GM18517 (cell line): ENCODE measurements at regions not wholly inside any gene's neighbourhood (a gene's known extent, or its start where the extent isn't known, plus 50 kb on each side); places are given as distances from the start of the nearest gene placed in this dataset.

Experiments used
- ATAC-seq: cut with Tn5 transposase; IDR thresholded peaks from one replicate; pipeline ENCODE4 v1.9.1; 2021; ENCODE audit warnings: mild to moderate bottlenecking, moderate library complexity; ENCODE audit not compliant: unreplicated experiment

DNA sequence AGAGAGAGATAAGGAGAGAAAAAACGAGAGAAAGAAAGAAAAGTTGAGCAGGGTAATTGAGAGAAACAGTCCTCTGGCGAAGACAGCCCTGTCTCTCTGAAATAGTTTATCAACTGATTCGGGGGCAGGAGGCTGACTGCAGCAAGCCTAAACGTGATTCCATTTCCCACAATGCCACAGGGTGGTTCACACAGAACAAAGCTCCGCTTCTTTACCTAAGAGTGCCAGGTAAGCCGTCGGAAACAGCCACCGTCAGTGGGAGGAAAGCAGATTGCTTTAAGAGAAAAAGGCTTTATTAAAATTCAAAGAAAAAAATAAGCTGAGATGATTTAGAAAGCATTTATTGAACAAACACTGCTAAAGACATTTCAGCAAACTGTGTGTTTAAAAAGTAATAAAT is 271.4 kb upstream of the POU3F3 start:
- ATAC-seq: no peak

DNA sequence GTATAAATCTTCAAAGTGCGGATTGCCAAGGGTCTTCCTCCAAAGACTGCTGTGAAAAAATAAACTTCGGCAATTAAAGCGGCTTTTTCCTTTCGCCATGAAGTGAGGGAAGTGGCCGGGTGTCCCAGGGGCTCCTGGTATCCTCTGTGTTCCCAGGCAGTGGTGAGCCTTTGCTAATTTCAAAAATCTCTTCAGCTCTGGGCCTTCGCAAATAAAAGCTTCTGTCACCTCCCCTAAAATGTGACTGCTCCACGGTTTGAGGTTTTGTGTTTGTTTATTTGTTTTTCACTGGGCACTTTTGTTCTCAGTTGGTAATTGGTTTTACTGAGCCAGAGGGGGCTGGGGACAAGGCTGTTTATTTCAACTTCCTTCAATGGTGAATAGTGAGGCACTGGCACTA is 270.1 kb upstream of the POU3F3 start:
- ATAC-seq: no peak

DNA sequence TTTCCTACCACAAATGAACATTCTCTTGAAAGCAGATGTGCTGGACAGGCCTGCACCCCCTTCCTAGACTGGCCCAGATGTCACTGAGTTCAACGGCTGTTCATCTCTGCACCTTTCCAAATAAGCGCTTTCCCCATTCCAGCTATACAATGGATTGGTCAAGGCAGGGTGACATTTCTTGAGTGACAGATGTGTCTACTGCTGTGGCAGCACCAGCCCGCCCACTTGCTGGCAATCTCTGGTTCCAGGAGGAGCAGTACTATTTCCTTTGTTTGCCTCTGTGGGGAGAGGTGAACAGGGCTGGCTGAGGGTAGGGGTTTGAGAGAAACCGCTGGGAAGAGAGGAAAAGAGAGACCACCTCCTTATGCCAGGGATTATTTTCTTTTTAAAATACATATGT is 269.5 kb upstream of the POU3F3 start:
- ATAC-seq: no peak

DNA sequence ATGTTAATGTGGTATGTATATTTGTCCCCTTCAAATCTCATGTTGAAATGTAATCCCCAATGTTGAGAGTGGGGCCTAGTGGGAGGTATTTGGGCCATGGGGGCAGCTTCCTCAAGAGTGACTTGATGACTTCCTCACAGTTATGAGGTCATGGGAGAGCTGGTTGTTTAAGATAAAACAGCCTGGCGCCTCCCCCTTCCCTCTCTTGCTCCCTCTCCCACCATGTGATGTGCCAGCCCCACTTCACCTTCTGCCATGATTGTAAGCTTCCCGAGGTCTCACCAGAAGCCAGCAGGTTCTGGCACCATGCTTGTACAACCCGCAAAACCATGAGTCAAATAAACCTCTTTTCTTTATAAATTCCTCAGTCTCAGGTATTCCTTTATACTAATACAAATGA is 258.3 kb upstream of the POU3F3 start:
- no peak for ATAC-seq

DNA sequence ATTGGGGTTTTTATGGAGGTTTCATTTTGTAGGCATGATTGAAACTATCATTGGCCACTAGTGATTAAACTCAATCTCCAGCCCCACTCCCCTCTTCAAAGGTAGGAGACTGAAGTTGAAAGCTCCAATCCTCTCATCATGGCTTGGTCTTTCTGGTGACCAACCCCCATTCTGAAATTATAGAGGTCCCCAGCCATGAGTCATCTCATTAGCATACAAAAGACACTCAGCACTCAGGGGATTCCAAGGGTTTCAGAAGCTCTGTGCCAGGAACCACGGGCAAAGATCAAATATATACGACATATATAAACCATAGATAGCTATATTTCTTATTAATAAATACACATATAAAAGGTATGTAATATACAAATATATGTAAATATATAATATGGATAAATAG is 256.0 kb upstream of the POU3F3 start:
- no peak for ATAC-seq

DNA sequence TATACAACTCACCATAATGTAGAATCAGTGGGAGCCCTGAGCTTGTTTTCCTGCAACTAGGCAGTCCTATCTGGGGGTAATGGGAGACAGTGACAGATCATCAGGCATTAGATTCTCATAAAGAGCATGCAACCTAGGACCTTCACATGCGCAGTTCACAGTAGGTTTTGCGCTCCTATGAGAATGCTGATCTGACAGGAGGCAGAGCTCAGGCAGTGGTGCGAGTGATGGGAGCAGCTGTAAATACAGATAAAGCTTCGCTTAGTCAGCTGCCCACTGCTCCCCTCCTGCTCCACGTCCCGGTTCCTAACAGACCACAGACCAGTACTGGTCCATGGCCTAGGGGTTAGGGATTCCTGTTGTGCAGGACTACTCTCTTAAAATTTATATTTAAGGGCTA is 255.3 kb upstream of the POU3F3 start:
- ATAC-seq: no peak

DNA sequence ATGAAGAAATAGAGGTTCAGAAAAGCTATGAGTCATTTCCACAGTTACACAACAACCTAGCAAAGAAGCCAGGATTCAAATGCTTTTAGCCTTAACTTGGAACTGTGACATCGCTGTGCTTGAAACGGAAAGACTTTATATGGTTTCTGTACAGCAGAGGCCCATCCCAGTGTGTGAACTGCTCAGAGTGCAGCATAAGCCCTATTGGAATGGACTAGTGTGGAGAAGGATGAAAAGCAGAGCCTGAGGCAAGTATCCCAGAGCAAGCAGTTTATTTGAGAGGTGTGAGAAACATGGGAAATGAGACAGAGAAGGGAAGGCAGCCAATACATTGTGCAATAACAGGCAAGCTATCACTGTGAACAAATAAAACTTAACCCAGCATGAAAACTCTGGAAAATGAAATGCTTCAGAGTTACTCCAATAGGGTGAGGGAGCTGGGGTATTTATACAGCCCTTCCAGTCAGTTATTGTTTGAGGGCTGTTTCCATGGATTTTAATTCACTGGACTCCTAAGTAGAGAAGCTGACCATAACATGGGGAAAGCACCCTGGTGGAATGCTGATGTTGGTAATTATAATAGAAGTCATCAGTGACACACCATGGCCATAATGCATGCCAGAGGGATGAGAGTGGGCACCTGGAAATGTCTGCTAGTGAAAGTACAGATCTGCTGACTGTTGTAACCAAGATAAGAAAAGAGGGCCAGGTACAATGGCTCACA is 254.0 kb upstream of the POU3F3 start:
- ATAC-seq: no peak

DNA sequence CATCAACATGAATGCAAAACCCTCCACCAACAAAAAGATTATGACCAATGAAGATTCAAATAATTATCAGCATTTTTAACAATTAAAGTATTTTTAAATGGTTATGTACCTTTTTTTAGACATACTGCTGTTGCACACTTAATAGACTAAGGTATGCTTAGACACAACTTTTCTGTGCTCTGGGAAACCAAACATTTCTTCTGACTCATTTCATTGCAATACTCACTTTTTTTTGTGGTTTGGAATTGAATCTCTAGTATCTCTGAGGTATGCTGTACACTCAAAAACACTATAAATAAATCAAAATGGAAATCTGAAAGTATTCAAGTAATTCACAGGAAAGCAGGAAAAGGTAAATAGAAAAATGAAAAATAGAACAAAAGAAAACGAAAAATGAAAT is 247.9 kb upstream of the POU3F3 start:
- ATAC-seq: no peak

DNA sequence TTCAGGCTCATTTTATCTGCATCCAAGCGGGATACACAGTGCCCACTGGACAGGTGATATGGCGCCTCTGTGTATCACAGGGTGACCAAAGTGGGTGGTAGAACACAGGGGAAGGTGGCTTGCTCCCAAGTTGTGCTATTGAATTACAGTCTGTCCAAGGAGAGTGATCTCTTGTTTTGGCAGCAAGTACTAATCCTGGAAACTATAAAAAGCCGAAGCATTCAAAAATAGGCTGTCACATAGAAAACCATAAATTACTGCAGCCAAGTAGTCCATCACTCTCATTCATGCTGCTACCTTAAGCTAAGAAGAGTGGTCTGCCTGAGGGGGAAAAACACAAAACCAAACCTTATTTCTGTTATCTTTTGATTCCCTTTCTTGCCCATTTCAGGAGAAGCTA is 237.1 kb upstream of the POU3F3 start:
- no peak for ATAC-seq

DNA sequence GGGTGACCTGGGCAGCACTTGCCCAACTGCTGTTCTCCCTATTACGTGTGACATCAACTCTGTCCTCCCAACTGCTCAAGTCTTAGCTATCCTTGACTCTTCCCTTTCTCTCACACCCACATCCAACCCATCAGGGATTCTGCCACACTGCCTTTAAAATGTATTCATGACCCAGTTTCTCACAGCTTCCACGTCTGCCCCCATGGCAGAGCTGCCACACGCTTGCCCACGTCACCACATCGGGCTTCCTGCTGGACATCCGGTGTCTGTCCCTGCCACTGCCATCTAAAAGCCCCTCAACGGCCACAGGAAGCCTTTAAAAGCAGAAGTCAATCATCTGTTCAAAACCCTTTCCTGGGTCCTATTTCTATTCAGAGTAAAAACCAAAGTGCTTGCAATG is 233.1 kb upstream of the POU3F3 start:
- ATAC-seq: no peak

DNA sequence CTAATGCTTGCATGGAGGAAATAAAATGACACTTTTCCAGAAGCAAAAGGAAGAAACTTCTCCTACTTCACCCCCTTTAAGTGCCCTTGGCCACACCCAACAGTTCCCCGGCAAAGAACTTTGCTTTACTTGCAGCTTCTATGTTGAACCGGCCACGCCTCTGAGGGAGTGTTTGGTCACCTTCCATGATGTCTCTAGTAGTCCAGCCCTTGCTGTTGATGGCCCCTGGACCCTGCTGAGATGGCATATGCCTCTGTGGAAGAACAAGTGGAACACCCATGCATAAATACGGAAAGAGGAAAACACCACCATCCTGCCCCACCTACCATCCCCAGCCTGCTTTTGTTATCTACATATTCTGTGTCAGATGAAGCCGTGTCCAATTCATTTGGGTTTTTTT is 218.3 kb upstream of the POU3F3 start:
- ATAC-seq: no peak

DNA sequence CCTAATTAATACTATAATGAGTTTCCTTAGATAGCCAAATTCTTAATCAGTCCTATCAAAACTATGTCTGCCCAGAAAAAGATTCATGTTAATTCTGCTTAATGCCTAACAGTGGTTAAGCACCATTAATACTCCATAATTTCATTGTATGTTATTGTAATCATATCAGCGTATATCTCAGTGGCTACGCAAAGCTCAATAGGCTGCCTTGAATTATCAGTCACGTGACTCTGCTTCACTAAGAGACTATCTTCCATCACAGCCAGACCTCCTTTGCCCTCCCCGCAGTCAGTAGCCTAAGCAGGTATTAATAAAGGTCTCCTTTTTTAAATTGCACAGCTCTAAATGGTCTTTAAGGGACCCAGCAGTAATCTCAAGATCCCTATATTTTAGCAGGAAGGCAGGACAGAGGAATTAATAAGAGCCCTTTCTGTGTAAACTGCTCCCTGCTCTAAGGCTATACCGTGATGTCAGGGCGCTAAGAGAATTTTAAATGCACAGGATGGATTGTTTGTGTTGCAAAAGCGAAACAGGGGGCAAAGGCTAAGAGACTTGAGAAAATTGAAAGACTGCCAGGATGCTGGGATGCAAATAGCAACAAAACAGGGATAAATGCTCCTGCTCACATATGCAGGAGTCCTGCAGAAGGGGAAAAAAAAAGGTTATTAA is 215.6 kb upstream of the POU3F3 start:
- no peak for ATAC-seq

DNA sequence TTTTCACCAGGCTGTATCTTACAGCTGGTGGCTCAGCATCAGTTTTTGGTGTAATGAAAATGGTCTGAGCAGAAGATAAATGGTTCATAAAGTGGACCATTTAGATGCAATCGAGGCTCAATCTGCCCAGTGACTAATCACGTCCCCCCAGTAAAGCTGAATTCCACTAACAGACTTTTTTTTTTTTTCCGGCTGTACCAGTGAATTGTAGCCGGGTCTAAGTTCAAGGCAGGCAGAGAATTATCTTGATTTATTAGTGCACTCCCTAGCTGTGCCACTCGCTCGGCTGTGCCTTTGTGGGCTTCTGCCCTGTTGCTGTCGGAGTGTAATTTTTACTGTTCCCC is 215.1 kb upstream of the POU3F3 start:
- ATAC-seq: no peak

DNA sequence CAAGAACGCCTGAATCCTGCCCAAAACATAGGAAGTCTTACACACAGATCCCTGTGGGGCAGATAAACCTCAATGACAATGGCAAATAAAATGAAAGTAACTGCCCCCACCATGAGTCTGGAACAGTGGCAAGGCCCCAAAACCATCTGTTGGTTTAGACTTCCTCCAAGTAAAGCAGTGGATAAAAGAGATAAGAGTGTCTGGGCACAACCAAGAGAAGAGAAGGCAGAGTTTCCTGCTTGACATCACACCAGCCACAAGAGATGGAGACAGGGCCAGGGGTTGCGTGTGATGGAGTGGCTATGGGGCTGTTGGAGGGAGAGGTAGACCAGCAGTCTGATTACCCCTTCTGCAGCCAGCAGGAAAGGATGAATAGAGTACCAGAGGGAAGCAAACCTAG is 212.1 kb upstream of the POU3F3 start:
- ATAC-seq: no peak

DNA sequence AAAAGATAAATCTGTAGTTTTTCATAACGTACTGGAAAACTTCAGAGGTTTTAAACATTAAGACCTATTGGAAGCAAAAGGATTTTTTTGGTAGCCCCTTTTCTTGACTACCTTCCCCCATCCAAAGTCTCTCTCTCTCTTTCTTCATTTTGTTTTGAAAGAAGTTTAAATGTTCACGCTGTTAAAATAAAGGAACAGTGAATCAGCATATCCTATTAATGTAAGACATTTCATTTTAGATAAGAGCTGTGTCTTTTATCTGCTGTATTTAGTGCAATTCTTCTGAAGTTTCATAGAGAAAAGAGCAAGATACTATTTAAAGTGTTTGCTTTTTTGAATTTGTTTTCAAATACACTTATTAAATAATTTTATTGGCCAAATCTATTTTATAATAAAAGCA is 205.5 kb upstream of the POU3F3 start:
- no peak for ATAC-seq

DNA sequence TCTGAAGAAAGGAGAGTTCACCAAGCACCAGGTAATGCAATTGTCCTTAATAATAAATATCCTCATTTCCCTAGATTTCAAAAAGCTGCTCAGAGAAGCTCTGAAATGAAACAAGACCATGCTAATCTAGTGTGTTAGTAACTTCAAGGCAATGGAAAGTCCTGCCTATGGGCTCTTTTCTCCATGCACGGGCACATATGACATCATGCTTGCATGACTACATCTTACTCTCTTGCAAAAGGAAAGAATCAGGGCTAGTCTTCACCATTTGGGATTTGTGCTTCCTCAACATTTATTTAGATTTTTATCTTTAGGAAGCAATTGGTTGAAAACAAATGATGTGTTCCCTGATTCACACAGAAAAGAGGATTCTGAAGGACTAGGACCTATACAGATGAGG is 204.0 kb upstream of the POU3F3 start:
- ATAC-seq: no peak

DNA sequence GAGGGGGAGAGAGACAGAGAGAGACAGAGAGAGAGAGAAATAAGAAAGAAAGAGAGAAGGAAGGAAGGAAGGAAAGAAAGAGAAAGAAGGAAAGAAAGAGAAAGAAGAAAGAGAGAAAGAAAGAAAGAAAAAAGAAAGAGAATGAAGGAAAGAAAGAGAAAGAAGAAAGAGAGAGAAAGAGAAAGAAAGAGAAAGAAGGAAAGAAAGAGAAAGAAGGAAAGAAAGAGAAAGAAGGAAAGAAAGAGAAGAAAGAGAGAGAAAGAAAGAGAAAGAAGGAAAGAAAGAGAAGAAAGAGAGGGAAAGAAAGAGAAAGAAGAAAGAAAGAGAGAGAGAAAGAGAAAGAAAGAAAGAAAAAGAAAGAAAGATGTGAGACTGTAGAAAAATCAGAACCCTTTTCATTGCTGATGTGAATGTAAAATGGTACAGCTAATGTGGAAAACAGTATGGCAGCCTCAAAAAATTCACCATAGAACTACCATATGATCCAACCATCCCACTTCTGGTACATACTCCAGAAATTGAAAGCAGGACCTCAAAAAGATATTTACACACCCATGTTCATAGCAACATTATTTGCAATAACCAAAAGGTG is 203.4 kb upstream of the POU3F3 start:
- no peak for ATAC-seq

DNA sequence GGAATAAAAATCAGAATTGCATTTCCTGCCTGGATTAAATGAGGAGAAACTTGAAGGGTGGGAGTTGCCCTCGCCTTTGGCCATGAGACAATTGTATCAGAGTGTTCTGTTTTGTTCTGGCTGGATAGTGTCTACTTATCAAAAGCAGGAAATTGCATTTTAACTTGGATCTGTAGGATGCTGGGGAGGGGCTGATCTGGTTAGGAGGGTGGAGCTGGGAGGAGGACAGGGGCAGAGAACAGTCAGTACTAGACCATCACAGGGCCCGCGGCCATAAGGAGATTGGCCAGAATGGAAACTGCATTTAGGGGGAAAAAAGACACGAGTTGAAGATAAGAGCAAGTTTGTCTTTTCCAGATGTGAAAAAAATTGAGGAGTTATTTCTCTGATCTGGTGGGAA is 199.1 kb upstream of the POU3F3 start:
- no peak for ATAC-seq

DNA sequence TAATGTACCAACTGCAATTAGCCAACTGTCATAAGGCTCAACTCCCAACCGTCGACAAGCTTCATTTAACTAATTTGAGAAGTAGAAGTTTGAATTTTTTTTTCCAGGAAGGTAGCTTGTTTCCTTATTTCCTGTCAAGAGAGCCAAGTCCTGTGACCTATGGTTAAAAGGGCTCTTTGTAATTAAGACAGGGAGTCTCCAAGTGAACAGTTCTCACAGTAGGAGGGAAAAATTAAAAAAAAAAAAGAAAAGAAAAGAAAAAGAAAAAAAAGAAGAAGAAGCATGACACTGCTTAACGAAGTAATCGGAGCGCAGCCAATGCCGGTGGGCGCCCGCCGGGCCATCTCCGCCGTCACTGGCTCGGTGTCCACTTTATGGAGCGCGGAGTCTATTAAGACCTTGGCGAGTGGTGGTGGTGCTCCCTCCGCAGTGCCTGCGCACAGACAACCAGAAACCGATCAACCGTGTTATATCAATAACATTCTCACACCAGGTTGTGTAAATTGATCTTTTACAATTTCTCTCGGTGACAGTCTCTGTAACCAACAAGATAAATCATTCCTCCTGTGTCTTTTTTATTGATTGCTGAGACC is 197.2 kb upstream of the POU3F3 start:
- no peak for ATAC-seq

DNA sequence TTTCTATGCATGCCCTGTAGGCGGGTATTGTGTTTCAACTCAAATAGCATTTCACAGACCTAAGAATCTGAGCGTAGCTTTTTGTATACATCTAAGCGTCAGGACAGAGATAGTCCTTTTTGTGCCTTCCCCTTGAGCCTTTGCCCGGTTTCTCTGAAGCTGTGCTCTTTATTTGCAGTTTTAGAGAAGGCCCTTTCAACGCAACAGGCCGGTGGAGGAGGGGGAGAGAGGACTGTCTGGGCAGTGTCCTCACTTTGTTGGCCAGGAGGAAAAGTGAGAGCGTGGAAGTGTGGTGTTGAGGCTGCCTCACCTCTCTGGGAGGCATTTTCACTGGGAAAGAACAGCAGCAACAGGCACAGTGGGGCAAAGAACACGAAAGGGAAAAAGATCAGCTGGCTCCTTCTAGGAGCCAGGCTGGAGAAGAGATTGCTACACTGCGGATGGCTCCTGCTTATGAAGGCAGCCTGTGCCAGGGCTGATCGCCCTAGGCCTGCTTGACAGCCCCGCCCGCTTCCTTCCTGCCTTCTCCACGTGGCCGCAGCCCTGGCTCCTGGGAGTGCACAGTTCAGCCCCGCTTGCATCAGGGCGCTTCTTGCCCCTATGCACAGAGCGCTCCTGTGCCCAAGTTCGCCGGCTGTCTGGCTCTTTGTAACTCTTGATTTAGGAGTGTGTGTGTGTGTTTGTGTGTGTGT is 195.6 kb upstream of the POU3F3 start:
- no peak for ATAC-seq

DNA sequence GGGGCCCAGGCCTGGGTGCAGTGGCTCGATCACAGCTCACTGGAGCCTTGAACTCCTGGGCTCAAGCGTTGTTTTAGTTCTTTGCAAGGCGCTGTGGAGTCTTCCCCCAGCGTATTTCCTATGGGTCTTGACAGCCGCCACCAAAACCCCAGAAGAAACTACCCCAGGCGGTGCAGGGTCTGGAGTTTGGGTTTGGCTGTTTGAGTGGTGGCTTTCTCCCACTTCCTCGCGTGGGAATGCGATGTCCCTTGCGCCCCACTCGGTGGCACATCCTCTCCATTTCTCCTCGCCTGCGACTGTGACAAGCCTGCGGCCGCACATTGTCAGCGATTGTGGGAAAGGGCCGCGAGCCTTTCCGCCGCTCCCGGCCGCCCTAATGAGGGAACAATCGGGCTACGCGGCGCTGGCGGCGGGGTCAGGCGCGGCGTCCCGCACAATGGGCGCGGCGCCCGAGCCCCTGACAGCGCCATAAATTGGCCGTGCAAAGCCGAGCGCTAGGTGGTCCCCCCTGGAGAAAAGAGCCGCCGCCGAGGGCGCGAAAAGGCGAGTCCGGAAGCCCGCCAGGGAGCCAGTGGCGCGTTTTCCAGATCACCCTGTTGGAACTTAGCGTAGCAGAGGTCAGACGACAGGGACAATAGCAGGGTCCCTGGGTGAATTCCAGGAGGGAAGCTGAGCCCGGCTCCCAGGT is 194.9 kb upstream of the POU3F3 start:
- ATAC-seq: no peak
